HS-27A (cell line): ENCODE measurements at regions not wholly inside any gene's neighbourhood (a gene's known extent, or its start where the extent isn't known, plus 50 kb on each side); places are given as distances from the start of the nearest gene placed in this dataset.

Experiments
- DNase-seq: peaks from one replicate; pipeline ENCODE4 v3.0.0-alpha.2; 2012; ENCODE audit warnings: low read depth, missing footprints

DNA sequence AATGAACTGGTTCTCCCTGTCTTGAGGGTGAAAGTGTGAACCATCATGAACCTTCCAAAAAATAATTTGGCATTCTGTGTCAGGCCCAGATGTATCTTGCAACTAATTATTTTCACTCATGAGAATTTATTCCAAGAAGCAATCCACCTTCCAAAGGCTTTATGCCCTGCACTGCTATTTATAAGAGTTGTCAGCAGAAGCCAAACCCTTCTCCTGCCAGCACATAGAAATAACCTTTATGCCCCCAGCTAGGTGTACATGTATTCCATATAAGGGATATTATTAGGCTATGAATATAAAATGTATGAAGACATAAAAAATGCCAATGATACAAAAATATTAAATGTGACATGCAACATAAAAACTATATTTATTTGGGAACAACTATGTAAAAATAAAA, 69.0 kb upstream of the GDF10 start:
- DNase-seq = no peak

GRCh38 chr10:47231414-47231813, 68.6 kb upstream of the GDF10 start:
- DNase-seq = no peak

- no peak for DNase-seq
Measured at GRCh38 chr10:47233631-47234030, 66.4 kb upstream of the GDF10 start.

- no peak for DNase-seq
Measured at GRCh38 chr10:47235484-47235883, 64.5 kb upstream of the GDF10 start.

GRCh38 chr10:47237316-47238260, 62.4 kb upstream of the GDF10 start:
- no peak for DNase-seq

DNA sequence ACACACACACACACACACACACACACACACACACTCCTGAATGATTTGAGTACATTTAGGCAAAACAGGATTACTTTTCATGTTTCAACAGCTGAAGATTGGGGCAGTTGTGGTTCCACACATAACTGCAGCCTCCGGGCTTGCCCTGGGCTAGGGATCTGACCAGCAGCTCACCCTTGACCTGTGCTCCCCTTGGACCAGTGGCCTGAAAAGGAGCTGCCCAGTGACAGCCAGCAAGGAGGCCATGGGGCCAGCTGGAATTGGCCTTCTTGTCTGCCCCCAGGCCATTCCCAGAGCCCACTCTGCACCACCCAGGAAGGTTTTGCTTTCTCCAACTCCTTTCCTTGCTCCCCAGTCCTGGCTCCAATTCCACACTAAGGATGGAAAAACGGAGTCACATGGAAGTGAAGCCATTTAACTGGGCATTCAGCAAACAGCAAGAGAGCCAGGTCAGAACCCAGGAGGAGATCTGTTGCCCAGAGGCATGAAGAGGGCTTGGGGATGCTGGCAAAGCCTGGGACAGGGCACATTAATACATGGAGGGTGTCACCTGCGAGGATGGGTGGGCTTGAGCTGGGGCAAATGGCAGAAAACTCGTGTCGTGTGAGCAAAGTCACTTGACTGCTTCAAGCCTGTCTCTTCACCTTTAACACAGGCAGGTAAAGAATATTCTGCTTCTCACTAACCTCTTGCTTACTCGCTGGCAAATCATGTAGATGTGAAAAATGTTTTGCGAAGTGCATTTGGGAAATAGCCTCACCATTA, 61.5 kb upstream of the GDF10 start:
- no peak for DNase-seq

- DNase-seq = no peak
Measured at GRCh38 chr10:47239211-47239610, 60.8 kb upstream of the GDF10 start.

DNA sequence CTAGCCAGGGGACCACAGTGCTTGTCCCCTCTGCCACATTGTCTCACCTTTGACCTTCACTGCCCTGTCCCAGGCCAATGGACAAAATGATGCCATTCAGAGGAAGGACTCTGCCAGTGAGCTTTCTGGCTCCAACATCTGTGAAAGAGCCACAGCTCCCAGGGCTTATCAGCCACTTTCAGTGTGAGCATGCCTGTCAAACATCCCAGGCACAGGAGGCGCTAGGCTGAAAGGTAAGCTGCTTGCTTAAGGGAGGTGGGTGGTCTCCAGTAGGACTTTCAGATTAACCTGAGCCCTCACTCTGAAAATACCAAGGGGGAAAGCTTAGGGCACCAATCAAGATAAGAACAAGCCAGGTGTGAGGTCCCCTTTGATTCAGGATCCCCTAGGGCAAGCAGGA, 59.8 kb upstream of the GDF10 start:
- DNase-seq = no peak

DNA sequence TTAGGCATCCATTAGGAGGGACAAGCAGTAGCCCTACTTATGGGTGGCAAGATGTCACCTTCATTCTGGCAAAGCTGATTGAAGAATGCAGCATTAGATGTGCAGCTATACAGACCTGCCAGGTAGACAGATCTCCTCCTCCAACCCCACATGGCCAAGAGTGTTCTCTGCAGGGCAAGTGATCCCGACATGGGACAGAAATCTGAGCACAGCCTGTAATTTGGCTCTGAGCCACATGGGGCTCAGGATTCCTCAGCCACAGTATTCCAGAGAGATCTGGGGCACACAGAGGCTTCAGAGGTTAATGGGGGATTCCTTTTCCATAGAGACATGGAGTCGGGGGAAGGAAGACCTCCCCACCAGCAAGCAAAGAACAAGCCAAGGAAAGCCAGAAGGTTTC, 58.7 kb upstream of the GDF10 start:
- DNase-seq = no peak

DNA sequence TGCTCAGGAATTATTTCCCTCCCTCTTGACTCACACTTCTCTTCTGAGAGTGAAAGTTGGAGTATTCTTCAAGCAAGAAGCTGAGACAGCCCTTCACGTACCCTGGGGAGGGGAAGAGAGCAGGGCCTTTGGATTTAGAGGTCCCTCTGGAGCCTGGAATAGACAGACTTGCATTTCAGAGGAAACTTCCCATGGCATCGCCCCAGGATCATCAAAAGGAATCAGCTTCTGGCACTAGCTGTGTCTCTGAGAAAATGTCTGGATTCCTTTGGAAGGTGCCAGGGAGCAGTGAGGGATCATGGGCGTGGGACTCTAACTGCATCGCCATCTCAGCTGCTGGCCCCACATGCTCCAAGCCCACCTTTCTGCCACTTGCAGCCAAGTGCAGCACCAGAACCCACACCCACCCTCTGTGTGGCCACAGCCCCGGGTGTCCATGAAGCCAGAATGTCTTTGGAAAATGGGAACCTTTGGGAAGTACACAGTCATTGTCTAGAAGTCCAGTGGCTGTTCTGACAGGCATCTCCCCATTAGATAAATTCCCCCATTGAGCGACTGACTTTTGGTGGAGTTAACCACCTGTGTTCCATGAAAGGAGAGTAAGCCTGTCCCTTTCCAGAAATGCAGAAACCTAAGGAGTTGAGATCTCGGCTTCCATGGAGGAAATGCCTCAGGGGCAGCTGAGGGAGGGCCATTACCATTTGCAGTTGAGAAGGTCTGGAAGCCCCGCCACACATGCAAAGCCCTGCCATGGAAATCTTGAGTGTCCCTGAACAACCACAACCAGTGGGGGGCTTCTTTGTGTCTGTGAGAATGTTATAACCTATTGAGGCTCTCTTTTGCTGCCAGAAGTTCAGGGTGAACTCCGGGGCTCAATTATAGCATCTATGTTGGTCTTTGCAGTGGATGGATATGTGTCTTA, 57.8 kb upstream of the GDF10 start:
- no peak for DNase-seq

- DNase-seq = no peak
Measured at GRCh38 chr10:47243356-47243755, 56.6 kb upstream of the GDF10 start.

DNA sequence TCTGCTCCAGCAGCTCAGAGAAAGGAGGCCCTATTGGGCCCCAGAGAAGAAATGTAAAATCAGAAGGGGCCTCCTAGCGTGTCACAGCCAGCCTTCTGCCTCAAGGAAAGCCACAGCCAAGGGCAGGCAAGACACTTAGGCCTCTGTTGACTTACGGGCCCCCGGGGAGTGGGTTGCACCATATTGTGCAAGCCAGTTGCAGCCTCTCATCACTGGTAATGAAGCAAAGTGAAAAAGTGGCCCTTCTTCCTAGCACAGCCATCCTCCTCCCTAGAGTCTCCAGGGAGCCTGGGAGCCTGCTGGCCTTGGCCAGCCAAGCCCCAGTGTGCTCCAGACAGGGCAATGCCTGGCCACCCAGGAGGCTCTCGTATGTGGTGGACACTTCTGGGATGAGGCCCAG, 56.2 kb upstream of the GDF10 start:
- no peak for DNase-seq

GRCh38 chr10:47244560-47245500, 55.2 kb upstream of the GDF10 start:
- no peak for DNase-seq

- no peak for DNase-seq
Measured at GRCh38 chr10:47245731-47246350, 54.2 kb upstream of the GDF10 start.

- DNase-seq = no peak
Measured at GRCh38 chr10:47246406-47247147, 53.4 kb upstream of the GDF10 start.

GRCh38 chr10:47247148-47248059, 52.6 kb upstream of the GDF10 start:
- DNase-seq = no peak

- no peak for DNase-seq
Measured at GRCh38 chr10:47248386-47249090, 51.5 kb upstream of the GDF10 start.

DNA sequence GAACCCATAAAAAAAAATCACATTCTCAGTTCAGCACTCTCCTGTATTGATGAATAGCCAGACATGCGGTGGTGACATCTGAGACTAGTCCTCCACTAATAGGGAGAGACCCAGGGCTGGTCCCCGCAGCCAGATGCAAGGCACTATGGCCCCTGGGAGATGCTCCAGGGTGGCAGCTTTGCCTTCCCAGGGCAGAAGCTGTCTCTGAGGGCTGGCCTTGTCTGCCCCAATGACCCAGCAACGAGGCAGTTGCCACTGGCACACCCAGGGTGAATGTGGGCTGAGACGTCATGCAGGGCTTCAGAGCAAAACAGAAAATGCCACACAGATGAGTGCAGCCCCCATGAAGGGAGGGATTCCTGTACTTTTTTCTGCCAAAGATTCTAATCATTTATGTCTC, 50.1 kb upstream of the GDF10 start:
- DNase-seq = no peak
